ENCODE measurements at regions not wholly inside any gene's neighbourhood (a gene's known extent, or its start where the extent isn't known, plus 50 kb on each side); places are given as distances from the start of the nearest gene placed in this dataset.

DNA sequence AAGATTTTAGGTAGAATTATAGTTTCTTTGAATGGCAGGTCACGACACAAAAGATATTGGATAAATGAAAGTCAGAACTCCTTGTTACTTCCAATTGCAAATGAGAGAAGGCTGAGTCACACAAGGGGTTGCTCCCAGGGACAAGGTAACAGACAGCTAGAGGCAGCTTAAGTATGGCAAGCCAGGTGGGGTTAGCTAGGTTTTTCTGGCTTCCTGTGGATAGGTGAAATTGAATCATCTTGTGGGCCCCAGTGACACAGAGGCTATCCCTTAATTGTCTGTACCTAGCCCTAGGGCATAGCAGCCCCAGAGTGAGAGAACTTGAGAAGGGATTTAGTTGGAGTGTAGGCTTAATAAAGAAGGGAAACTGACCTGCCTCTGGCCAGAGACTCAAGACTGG lies 407.7 kb upstream of the SLC8A1 start (continued):
- TF ChIP-seq, protein P1, sequence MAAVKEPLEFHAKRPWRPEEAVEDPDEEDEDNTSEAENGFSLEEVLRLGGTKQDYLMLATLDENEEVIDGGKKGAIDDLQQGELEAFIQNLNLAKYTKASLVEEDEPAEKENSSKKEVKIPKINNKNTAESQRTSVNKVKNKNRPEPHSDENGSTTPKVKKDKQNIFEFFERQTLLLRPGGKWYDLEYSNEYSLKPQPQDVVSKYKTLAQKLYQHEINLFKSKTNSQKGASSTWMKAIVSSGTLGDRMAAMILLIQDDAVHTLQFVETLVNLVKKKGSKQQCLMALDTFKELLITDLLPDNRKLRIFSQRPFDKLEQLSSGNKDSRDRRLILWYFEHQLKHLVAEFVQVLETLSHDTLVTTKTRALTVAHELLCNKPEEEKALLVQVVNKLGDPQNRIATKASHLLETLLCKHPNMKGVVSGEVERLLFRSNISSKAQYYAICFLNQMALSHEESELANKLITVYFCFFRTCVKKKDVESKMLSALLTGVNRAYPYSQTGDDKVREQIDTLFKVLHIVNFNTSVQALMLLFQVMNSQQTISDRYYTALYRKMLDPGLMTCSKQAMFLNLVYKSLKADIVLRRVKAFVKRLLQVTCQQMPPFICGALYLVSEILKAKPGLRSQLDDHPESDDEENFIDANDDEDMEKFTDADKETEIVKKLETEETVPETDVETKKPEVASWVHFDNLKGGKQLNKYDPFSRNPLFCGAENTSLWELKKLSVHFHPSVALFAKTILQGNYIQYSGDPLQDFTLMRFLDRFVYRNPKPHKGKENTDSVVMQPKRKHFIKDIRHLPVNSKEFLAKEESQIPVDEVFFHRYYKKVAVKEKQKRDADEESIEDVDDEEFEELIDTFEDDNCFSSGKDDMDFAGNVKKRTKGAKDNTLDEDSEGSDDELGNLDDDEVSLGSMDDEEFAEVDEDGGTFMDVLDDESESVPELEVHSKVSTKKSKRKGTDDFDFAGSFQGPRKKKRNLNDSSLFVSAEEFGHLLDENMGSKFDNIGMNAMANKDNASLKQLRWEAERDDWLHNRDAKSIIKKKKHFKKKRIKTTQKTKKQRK (IDR thresholded peaks at IDR 0.05; ENCODE audit: low read depth, low read length) = no peak
- TF ChIP-seq EP300 (IDR thresholded peaks at IDR 0.05; ENCODE audit: borderline replicate concordance in 1 of 2, control insufficient read depth in 1 of 2, low read depth in 2 of 2, low read length in 2 of 2) = no peak
- no peak for TF ChIP-seq FOXK2 (IDR thresholded peaks at IDR 0.05)
- TF ChIP-seq, protein P2, sequence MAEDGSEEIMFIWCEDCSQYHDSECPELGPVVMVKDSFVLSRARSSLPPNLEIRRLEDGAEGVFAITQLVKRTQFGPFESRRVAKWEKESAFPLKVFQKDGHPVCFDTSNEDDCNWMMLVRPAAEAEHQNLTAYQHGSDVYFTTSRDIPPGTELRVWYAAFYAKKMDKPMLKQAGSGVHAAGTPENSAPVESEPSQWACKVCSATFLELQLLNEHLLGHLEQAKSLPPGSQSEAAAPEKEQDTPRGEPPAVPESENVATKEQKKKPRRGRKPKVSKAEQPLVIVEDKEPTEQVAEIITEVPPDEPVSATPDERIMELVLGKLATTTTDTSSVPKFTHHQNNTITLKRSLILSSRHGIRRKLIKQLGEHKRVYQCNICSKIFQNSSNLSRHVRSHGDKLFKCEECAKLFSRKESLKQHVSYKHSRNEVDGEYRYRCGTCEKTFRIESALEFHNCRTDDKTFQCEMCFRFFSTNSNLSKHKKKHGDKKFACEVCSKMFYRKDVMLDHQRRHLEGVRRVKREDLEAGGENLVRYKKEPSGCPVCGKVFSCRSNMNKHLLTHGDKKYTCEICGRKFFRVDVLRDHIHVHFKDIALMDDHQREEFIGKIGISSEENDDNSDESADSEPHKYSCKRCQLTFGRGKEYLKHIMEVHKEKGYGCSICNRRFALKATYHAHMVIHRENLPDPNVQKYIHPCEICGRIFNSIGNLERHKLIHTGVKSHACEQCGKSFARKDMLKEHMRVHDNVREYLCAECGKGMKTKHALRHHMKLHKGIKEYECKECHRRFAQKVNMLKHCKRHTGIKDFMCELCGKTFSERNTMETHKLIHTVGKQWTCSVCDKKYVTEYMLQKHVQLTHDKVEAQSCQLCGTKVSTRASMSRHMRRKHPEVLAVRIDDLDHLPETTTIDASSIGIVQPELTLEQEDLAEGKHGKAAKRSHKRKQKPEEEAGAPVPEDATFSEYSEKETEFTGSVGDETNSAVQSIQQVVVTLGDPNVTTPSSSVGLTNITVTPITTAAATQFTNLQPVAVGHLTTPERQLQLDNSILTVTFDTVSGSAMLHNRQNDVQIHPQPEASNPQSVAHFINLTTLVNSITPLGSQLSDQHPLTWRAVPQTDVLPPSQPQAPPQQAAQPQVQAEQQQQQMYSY (CRISPR knock-in tag; IDR thresholded peaks at IDR 0.05) = no peak
- no peak for TF ChIP-seq CHD4 (IDR thresholded peaks at IDR 0.05)
- TF ChIP-seq TBL1XR1 (IDR thresholded peaks at IDR 0.05; ENCODE audit: low read depth, low read length) = no peak
- TF ChIP-seq, protein P3, sequence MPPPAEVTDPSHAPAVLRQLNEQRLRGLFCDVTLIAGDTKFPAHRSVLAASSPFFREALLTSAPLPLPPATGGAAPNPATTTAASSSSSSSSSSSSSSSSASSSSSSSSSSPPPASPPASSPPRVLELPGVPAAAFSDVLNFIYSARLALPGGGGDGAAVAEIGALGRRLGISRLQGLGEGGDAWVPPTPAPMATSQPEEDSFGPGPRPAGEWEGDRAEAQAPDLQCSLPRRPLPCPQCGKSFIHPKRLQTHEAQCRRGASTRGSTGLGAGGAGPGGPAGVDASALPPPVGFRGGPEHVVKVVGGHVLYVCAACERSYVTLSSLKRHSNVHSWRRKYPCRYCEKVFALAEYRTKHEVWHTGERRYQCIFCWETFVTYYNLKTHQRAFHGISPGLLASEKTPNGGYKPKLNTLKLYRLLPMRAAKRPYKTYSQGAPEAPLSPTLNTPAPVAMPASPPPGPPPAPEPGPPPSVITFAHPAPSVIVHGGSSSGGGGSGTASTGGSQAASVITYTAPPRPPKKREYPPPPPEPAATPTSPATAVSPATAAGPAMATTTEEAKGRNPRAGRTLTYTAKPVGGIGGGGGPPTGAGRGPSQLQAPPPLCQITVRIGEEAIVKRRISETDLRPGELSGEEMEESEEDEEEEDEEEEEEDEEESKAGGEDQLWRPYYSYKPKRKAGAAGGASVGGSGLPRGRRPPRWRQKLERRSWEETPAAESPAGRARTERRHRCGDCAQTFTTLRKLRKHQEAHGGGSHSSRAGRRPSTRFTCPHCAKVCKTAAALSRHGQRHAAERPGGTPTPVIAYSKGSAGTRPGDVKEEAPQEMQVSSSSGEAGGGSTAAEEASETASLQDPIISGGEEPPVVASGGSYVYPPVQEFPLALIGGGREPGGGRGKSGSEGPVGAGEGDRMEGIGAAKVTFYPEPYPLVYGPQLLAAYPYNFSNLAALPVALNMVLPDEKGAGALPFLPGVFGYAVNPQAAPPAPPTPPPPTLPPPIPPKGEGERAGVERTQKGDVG (CRISPR knock-in tag; IDR thresholded peaks at IDR 0.05) = no peak

Data from GM12878 (cell line).